ENCODE measurements at regions not wholly inside any gene's neighbourhood (a gene's known extent, or its start where the extent isn't known, plus 50 kb on each side); places are given as distances from the start of the nearest gene placed in this dataset.

- DNase-seq: no peak
Measured at GRCh38 chr2:237251986-237252385, 162.0 kb downstream of the COL6A3 start.

- DNase-seq: no peak
Measured at GRCh38 chr2:237253046-237253702, 160.8 kb downstream of the COL6A3 start.

- no peak for DNase-seq
Measured at GRCh38 chr2:237254369-237254861, 159.5 kb downstream of the COL6A3 start.

- no peak for DNase-seq
Measured at GRCh38 chr2:237254911-237255578, 158.9 kb downstream of the COL6A3 start.

- no peak for DNase-seq
Measured at GRCh38 chr2:237256887-237257286, 157.1 kb downstream of the COL6A3 start.

GRCh38 chr2:237257471-237257951, 156.5 kb downstream of the COL6A3 start:
- no peak for DNase-seq

DNA sequence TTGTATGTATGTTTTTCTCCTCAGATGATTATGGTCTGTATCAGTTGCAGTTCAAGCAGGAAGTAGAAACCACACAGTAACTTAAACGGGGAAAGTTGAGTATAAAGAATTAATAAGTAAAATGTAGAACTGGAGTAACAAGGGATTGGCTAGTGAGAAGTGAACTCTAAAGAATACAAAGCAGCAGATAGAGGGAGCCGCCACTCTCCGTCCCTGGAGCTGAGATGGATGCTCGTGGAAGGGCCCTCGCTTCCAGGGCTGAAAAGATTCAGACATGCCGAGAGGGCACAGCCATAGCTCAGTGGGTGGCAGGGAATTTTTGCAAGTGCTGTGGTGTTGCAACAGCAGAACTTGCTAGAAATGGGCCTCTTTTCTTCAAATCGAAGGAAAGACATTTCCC, 155.8 kb downstream of the COL6A3 start:
- DNase-seq: no peak

DNA sequence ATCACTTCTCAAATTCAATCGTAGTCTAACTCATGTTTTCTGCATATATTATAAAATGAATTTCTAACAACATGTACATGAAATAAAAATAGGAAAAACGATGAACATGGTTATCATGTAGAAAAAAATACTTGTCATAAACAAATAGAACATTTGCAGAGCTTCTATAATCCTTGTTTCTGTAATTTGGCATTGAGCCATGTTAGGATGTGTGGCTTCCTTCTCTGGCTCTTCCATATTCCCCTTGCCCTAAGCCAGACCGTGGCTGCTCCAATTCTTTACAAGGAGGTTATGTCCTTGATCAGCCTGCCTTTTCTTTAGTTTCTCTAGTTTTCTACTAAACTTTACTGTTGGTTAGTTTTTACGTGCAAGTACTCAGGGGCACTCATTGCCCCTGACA, 155.3 kb downstream of the COL6A3 start:
- DNase-seq: no peak

GRCh38 chr2:237259201-237259600, 154.8 kb downstream of the COL6A3 start:
- no peak for DNase-seq

- DNase-seq: no peak
Measured at GRCh38 chr2:237260039-237260620, 153.8 kb downstream of the COL6A3 start.

GRCh38 chr2:237260686-237261085, 153.3 kb downstream of the COL6A3 start:
- DNase-seq: no peak

GRCh38 chr2:237261327-237261726, 152.6 kb downstream of the COL6A3 start:
- DNase-seq: no peak

GRCh38 chr2:237262838-237263771, 150.9 kb downstream of the COL6A3 start:
- no peak for DNase-seq

DNA sequence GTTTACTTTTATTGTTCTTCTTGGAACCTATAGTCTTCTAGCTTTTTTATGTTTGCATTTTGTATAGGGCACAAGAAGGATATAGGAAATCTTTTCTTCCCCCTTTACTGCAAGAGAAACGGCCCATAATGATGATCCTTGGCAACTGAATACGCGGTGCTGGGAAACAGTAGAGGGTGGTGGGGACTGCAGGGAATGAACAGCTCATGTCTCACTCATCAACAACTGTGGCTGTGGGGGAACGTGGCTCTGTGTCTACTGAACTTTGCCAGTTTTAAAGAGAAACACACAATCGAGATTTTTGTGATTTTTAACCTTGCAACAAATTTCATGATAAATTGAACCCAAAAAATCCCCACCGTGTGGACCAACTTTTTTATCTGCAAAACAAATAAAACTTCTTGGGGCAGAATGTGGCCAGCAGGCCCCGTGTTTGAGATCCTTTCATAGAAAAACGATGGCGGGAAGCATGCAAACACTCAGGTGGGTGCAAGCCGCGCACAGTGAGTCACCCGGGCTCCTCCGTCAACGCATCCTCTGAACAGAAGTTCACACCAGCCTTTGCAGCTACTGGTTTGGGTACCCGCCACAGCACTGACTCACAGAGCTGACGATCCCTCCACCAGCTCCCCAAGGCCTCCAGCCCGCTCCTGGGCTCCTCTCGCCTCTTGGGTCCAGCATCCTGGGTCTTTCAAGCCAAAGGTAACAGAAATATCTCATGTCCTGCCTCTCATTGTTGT, 149.3 kb downstream of the COL6A3 start:
- DNase-seq: no peak

DNA sequence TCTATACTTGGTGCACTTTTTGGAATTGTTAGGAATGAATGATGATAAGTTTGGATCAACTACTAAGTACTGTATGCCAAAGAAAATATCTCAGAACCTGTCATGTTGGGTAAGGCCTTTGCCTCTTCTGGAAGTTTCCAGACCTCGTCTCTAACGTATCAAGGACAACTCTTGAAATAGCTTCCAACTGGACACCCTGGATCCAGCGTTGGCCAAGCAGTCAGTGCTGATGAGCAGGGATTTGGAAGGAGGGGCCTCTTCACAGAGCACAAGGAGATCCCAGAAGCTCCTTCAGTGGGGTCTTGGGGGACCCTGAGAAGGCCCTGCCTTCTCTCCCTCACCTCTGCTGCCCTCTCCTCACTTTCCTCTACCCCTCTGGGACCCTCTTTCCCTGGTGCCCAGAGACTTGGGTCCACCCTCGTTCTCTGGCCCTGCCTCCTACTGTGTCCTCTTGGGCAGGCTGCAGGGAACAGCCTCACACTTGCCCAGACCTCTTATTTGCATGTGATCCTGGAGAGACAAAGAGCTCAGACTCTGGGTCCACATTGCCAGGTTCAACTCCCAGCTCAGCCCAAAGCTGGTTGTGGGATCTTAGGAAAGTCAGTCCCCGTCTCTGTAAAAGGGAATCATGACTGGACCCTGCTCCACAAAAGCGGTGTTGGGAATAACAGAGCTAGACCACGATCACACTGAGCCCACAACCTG, 145.8 kb downstream of the COL6A3 start:
- no peak for DNase-seq

GRCh38 chr2:237269138-237269875, 144.7 kb downstream of the COL6A3 start:
- DNase-seq: no peak

GRCh38 chr2:237270520-237270919, 143.4 kb downstream of the COL6A3 start:
- no peak for DNase-seq

DNA sequence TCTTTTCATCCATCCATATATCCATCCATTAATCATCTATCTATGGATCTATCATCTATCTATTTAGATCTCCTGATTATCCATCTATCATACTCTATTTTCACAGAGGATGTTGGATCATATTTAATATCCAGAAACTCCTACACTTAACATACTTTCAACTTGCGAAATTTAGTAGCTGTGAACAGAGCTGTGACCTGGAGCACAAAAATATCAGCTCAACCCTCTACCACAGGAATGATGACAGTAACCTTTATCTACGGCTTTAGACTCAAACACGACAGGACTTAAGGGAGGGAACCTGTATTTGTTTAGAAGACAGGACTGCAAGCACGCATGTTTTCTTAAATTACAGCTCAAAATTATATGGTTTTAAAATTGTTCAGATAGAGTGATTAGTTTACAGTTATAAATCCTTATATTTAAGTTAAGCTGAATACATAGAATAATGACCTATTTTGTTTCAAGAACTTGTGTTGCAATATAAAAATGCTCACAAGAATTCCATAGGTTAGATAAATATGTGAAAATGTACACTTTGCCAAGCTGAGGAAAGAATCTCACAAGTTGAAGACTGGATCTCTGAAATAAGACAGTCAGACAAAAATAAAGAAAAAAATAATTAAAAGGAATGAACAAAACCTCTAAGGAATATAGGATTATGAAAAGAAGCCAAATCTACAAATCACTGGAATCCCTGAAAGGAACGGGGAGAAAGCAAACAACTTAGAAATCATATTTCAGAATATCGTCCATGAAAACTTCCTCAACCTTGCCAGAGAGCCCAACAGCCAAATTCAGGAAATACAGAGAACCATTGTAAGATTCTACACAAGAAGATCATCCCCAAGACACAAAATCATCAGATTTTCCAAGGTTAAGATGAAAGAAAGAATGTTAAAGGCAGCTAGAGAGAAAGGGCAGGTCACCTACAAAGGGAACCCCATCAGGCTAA, 142.0 kb downstream of the COL6A3 start:
- DNase-seq: no peak
